SU-DHL-6 (cell line): ENCODE measurements at regions not wholly inside any gene's neighbourhood (a gene's known extent, or its start where the extent isn't known, plus 50 kb on each side); places are given as distances from the start of the nearest gene placed in this dataset.

Source experiments
- H2AFZ ChIP-seq: fragments of 200-600 bp; sonication (generic); 2 replicates; pipeline ENCODE4 v1.6.1; 2014; ENCODE audit warnings: low read depth, mild to moderate bottlenecking, moderate library complexity, mixed read lengths, antibody characterized with exemption, low read length; ENCODE audit not compliant: severe bottlenecking
- H3F3A ChIP-seq: fragments of 200-600 bp; shearing (Covaris generic); 2 replicates; pipeline ENCODE4 v1.6.0; 2016; ENCODE audit warnings: antibody characterized with exemption, mild to moderate bottlenecking; ENCODE audit not compliant: insufficient read depth
- H3K27ac ChIP-seq: fragments of 200-600 bp; sonication (generic); 2 replicates; pipeline ENCODE4 v1.5.1; 2016; ENCODE audit warnings: low read depth, mild to moderate bottlenecking, low read length, moderate library complexity, mixed read lengths
- H3K27me3 ChIP-seq: fragments of 200-600 bp; sonication (generic), shearing (Covaris generic); 2 replicates; pipeline ENCODE4 v1.6.0; 2014; ENCODE audit warnings: mild to moderate bottlenecking, low read length
- H3K36me3 ChIP-seq: fragments of 200-600 bp; sonication (generic); 2 replicates; pipeline ENCODE4 v1.6.1; 2014; ENCODE audit warnings: mild to moderate bottlenecking, low read length, mixed read lengths
- H3K4me2 ChIP-seq: fragments of 300-600, 200-600 bp; shearing (Covaris generic), sonication (generic); 2 replicates; pipeline ENCODE4 v1.6.0; 2014; ENCODE audit warnings: low read length, low read depth, mild to moderate bottlenecking; ENCODE audit not compliant: poor library complexity, severe bottlenecking
- H3K4me3 ChIP-seq: fragments of 200-600 bp; sonication (generic); 2 replicates; pipeline ENCODE4 v1.5.1; 2014; ENCODE audit warnings: antibody characterized with exemption, low read length, mild to moderate bottlenecking, mixed read lengths; ENCODE audit not compliant: insufficient read depth, poor library complexity, severe bottlenecking
- H3K79me2 ChIP-seq: fragments of 200-600 bp; sonication (generic); 2 replicates; pipeline ENCODE4 v1.6.1; 2014; ENCODE audit warnings: mild to moderate bottlenecking, low read length, moderate library complexity; ENCODE audit not compliant: insufficient read depth
- H3K9ac ChIP-seq: fragments of 200-600 bp; sonication (generic); 2 replicates; pipeline ENCODE4 v1.7.0; 2014; ENCODE audit warnings: mild to moderate bottlenecking, low read length
- H3K9me2 ChIP-seq: fragments of 200-600 bp; sonication (generic); replicated peaks from 2 replicates; pipeline ENCODE4 v1.6.1; 2014; ENCODE audit warnings: low read length; ENCODE audit not compliant: insufficient read depth
- H3K9me3 ChIP-seq: fragments of 200-600 bp; sonication (generic); 2 replicates; pipeline ENCODE4 v1.6.1; 2014; ENCODE audit warnings: low read length, mixed read lengths; ENCODE audit not compliant: insufficient read depth
- H4K20me1 ChIP-seq: fragments of 200-600 bp; sonication (generic); 2 replicates; pipeline ENCODE4 v1.6.1; 2014; ENCODE audit warnings: low read depth, mild to moderate bottlenecking, antibody characterized with exemption, low read length, moderate library complexity, mixed read lengths
- EZH2phosphoT487 ChIP-seq: fragments of 200-600 bp; sonication (generic), shearing (Covaris generic); conservative IDR thresholded peaks from 2 replicates; pipeline ENCODE4 v1.6.1; 2018; ENCODE audit warnings: mild to moderate bottlenecking, antibody characterized with exemption, low read length, moderate library complexity, mixed read lengths
- TF ChIP-seq, protein P1 (sequence below): fragments of 200-600 bp; sonication (generic); IDR thresholded peaks from one replicate; pipeline ENCODE4 v1.5.1; 2017; ENCODE audit warnings: antibody characterized with exemption, mild to moderate bottlenecking, low read length, moderate library complexity; ENCODE audit not compliant: insufficient read depth, poor library complexity, severe bottlenecking

DNA sequence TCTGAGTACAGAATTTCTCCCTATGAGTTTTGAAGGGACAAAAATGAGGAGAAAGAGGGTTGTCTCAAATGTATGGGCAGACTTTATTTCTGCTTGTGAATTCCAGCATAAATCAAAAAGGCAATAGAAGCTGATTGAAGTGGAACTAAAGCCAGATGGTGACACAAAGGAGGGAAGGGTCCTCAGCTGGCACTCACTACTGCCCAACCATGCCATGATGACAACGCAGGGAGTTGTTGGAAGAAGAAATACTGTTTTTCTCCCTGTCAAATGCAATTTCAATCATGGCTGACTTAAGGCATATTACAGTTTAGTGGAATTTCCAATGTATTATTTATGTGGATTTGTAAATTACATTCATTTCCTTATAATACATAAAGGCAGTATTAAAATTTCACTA lies 805.8 kb downstream of the ADGRL2 start:
- Histone ChIP-seq H3F3A (no peaks in the 10 kb centered on the region), H3K27ac (no peak overlapping the region), H3K27me3 (no peaks in the 10 kb centered on the region), H3K4me3 (no peak overlapping the region), H3K4me2 (no peak overlapping the region), H3K9me3 (no peaks in the 10 kb centered on the region), H3K9ac (no peak overlapping the region), H2AFZ (no peak overlapping the region), H4K20me1 (no peaks in the 10 kb centered on the region), H3K9me2 (no peaks in the 10 kb centered on the region), H3K36me3 (no peaks in the 10 kb centered on the region), H3K79me2 (no peaks in the 10 kb centered on the region)
- TF ChIP-seq EZH2phosphoT487, result no peak
- TF ChIP-seq, protein P1, sequence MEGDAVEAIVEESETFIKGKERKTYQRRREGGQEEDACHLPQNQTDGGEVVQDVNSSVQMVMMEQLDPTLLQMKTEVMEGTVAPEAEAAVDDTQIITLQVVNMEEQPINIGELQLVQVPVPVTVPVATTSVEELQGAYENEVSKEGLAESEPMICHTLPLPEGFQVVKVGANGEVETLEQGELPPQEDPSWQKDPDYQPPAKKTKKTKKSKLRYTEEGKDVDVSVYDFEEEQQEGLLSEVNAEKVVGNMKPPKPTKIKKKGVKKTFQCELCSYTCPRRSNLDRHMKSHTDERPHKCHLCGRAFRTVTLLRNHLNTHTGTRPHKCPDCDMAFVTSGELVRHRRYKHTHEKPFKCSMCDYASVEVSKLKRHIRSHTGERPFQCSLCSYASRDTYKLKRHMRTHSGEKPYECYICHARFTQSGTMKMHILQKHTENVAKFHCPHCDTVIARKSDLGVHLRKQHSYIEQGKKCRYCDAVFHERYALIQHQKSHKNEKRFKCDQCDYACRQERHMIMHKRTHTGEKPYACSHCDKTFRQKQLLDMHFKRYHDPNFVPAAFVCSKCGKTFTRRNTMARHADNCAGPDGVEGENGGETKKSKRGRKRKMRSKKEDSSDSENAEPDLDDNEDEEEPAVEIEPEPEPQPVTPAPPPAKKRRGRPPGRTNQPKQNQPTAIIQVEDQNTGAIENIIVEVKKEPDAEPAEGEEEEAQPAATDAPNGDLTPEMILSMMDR, result no peak

DNA sequence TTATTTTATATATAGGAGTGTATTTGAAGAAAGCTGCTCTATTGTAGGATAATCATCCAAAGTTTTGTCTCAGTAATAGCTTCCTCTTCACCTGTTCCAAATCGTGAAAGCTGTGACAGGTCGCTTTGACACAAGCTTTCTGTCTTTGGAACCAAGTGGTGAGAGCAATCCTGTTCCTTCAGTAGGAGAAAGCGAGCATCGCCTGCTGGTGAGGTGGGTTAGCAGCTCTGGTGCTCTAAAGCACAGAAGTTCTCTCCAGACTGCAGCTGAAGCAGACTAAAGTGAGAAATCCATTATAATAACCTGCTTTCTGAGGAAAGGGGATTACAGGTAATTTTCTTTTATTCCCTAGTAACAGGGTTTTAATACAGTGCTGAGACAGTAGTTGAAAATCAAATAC lies 803.8 kb downstream of the ADGRL2 start:
- Histone ChIP-seq H3K36me3 (0 out of 2 replicates have a peak, but pooled peaks cover 3% of the 10 kb centered on the region), H3K4me3 (no peak overlapping the region), H4K20me1 (no peaks in the 10 kb centered on the region), H3K9ac (no peak overlapping the region), H3K9me3 (no peaks in the 10 kb centered on the region), H3K9me2 (no peaks in the 10 kb centered on the region), H3F3A (no peaks in the 10 kb centered on the region), H3K79me2 (no peaks in the 10 kb centered on the region), H3K4me2 (peak overlapping the region; percentile 34), H3K27ac (peak overlapping the region; percentile 23; the same call in 1 of the 2 replicates), H3K27me3 (no peaks in the 10 kb centered on the region), H2AFZ (no peak overlapping the region)
- no peak for TF ChIP-seq EZH2phosphoT487
- TF ChIP-seq, protein P1, result peak; percentile 48

DNA sequence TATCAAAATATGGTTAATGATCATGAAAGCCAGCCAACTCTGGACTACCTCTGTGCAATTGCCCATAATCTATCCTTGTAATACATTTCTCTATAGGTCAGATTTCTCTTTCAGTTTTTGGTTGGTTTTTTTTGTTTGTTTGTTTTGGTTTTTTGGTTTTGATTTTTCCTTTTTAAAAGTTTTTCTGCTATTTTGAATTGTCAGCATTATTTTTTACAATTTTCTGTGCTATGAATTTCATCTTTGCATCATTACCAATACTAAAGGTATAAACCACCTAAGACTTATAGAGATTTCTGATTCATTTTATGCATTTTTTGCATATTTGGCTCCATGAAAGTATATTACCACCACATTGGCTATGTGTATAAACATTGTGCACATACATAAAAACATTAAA lies 799.6 kb downstream of the ADGRL2 start:
- 0 out of 2 replicates have a peak, but pooled peaks cover 3% of the 10 kb centered on the region for H3K36me3 ChIP-seq
- no peak overlapping the region for H2AFZ ChIP-seq
- H3K9me3 ChIP-seq, result no peaks in the 10 kb centered on the region

More for the DNA sequence above, 799.6 kb downstream of the ADGRL2 start:
- no peak overlapping the region for H3K9ac ChIP-seq
- TF ChIP-seq, protein P1, result no peak
- TF ChIP-seq EZH2phosphoT487, result no peak
- H3F3A ChIP-seq, result no peaks in the 10 kb centered on the region
- H3K27ac ChIP-seq, result no peak overlapping the region
- no peak overlapping the region for H3K4me2 ChIP-seq
- H3K9me2 ChIP-seq, result no peaks in the 10 kb centered on the region
- H3K79me2 ChIP-seq, result no peaks in the 10 kb centered on the region
- no peaks in the 10 kb centered on the region for H3K27me3 ChIP-seq
- no peaks in the 10 kb centered on the region for H4K20me1 ChIP-seq
- no peak overlapping the region for H3K4me3 ChIP-seq
